H1 (cell line): ENCODE measurements at regions not wholly inside any gene's neighbourhood (a gene's known extent, or its start where the extent isn't known, plus 50 kb on each side); places are given as distances from the start of the nearest gene placed in this dataset.

ENCODE experiments used
- CTCF ChIA-PET: fragments of 300-600 bp; sonication (Branson Sonifier 250); formaldehyde crosslinking; loops from one replicate; lab custom pipeline; 2021; ENCODE audit not compliant: partially characterized antibody; lab: Charles Lee
- POLR2A ChIA-PET: fragments of 300-600 bp; sonication (Branson Sonifier 250); formaldehyde crosslinking; loops from one replicate; lab custom pipeline; 2021; ENCODE audit warnings: inconsistent platforms; ENCODE audit not compliant: partially characterized antibody; lab: Charles Lee
- DNase-seq, 2 experiments: peaks; one replicate each; pipeline versions ENCODE4 v3.0.0 to v3.0.0-alpha.2; 2010 to 2022; ENCODE audit warnings: low spot score in 2 of 2, low read depth in 1 of 2, mixed read lengths in 1 of 2
- FAIRE-seq: peaks from 2 replicates; lab custom pipeline; 2011; peaks lifted over from hg19 to GRCh38; lab: Jason Lieb, UNC
- H2AFZ ChIP-seq: 2 replicates; pipeline ENCODE4 v1.8.1; 2012; ENCODE audit warnings: low read length, inconsistent platforms
- H2AK5ac ChIP-seq: 2 replicates; pipeline ENCODE4 v1.6.1; 2013; ENCODE audit warnings: low read depth, low read length
- H2BK120ac ChIP-seq: replicated peaks from 2 replicates; pipeline ENCODE3; 2013; ENCODE audit warnings: low read depth, low read length, inconsistent platforms
- H2BK12ac ChIP-seq: 2 replicates; pipeline ENCODE4 v1.6.1; 2013; ENCODE audit warnings: low read depth, low read length
- H2BK15ac ChIP-seq: 2 replicates; pipeline ENCODE4 v1.6.1; 2013; ENCODE audit warnings: low read length
- H2BK20ac ChIP-seq: 2 replicates; pipeline ENCODE4 v1.6.1; 2013; ENCODE audit warnings: low read length
- H2BK5ac ChIP-seq: 2 replicates; pipeline ENCODE4 v1.6.1; 2013; ENCODE audit warnings: low read depth, low read length
- H3K14ac ChIP-seq: 2 replicates; pipeline ENCODE4 v1.6.1; 2013; ENCODE audit warnings: inconsistent platforms; ENCODE audit not compliant: insufficient read length
- H3K18ac ChIP-seq: 2 replicates; pipeline ENCODE4 v1.6.1; 2013; ENCODE audit warnings: low read length; ENCODE audit errors: extremely low read depth
- H3K23ac ChIP-seq: 2 replicates; pipeline ENCODE4 v1.6.1; 2013; ENCODE audit warnings: inconsistent platforms; ENCODE audit not compliant: insufficient read length
- H3K23me2 ChIP-seq: 2 replicates; pipeline ENCODE4 v1.6.1; 2013; ENCODE audit warnings: low read depth, low read length
- H3K27ac ChIP-seq: 2 replicates; pipeline ENCODE4 v1.6.1; 2011; ENCODE audit warnings: low read depth, low read length, inconsistent platforms
- H3K27me3 ChIP-seq, 4 experiments: replicated peaks in 1 of 4; 1 replicate in 1 of 4; 2 replicates in 3 of 4; pipeline versions ENCODE4 v1.6.1 to v1.8.1; 2011 to 2013; ENCODE audit warnings: low read length in 3 of 4, mild to moderate bottlenecking in 3 of 4, inconsistent platforms in 2 of 4, mixed read lengths in 2 of 4, moderate library complexity in 1 of 4; ENCODE audit not compliant: control insufficient read depth in 3 of 4, insufficient read depth in 3 of 4; ENCODE audit errors: extremely low read depth in 1 of 4
- H3K36me3 ChIP-seq, 4 experiments: 2 replicates each; pipeline versions ENCODE4 v1.6.1 to v1.8.1; 2011 to 2013; ENCODE audit warnings: mild to moderate bottlenecking in 4 of 4, low read length in 3 of 4, moderate library complexity in 2 of 4, control low read depth in 1 of 4, inconsistent platforms in 1 of 4; ENCODE audit not compliant: insufficient read depth in 4 of 4, control insufficient read depth in 2 of 4
- H3K4ac ChIP-seq: replicated peaks from 2 replicates; pipeline ENCODE3; 2013; ENCODE audit warnings: low read length, low read depth, mixed read lengths, inconsistent platforms; ENCODE audit not compliant: insufficient read length
- H3K4me1 ChIP-seq, 4 experiments: replicated peaks in 1 of 4; 1 replicate in 1 of 4; 2 replicates in 3 of 4; pipeline versions ENCODE4 v1.6.1 to v1.8.1; 2011 to 2013; ENCODE audit warnings: low read length in 3 of 4, inconsistent platforms in 2 of 4, mixed read lengths in 1 of 4; ENCODE audit not compliant: insufficient read depth in 4 of 4, control insufficient read depth in 3 of 4
- H3K4me2 ChIP-seq, 2 experiments: 2 replicates each; pipeline versions ENCODE4 v1.6.1 to v1.8.1; 2011 to 2013; ENCODE audit warnings: low read depth in 2 of 2, low read length in 2 of 2, control low read depth in 1 of 2, inconsistent platforms in 1 of 2, mild to moderate bottlenecking in 1 of 2; ENCODE audit not compliant: insufficient read depth in 1 of 2
- H3K4me3 ChIP-seq, 4 experiments: fragments of 200-600, 300-600 bp in 1 of 4; sonication (generic), shearing (Covaris generic), sonication (Bioruptor Twin) in 1 of 4; 2 replicates each; pipeline versions ENCODE4 v1.5.1 to v1.8.1; 2011 to 2016; ENCODE audit warnings: low read length in 4 of 4, low read depth in 3 of 4, control low read depth in 2 of 4, inconsistent platforms in 2 of 4, mild to moderate bottlenecking in 2 of 4, mixed read lengths in 1 of 4, moderate library complexity in 1 of 4; ENCODE audit not compliant: insufficient read depth in 2 of 4; ENCODE audit errors: extremely low read depth in 1 of 4
- H3K56ac ChIP-seq: replicated peaks from 2 replicates; pipeline ENCODE3; 2013; ENCODE audit warnings: low read depth, mild to moderate bottlenecking, mixed read lengths, low read length, inconsistent platforms; ENCODE audit not compliant: insufficient read length
- H3K79me1 ChIP-seq: 2 replicates; pipeline ENCODE4 v1.6.1; 2013; ENCODE audit warnings: low read depth, low read length, control low read depth
- H3K79me2 ChIP-seq, 2 experiments: 2 replicates each; pipeline versions ENCODE4 v1.6.1 to v1.8.1; 2012 to 2013; ENCODE audit warnings: low read length in 2 of 2, mild to moderate bottlenecking in 2 of 2, inconsistent platforms in 1 of 2; ENCODE audit not compliant: insufficient read depth in 2 of 2, control insufficient read depth in 1 of 2
- H3K9ac ChIP-seq, 4 experiments: replicated peaks in 1 of 4; 1 replicate in 1 of 4; 2 replicates in 3 of 4; pipeline versions ENCODE4 v1.6.1 to v1.8.1; 2011 to 2013; ENCODE audit warnings: low read depth in 3 of 4, low read length in 3 of 4, control low read depth in 2 of 4, mild to moderate bottlenecking in 2 of 4, moderate library complexity in 2 of 4, inconsistent platforms in 1 of 4; ENCODE audit errors: extremely low read depth in 1 of 4
- H3K9me3 ChIP-seq, 2 experiments: 2 replicates each; pipeline versions ENCODE4 v1.6.1 to v1.8.1; 2012 to 2013; ENCODE audit warnings: mild to moderate bottlenecking in 2 of 2, moderate library complexity in 2 of 2, control low read depth in 1 of 2, inconsistent platforms in 1 of 2, low read depth in 1 of 2, low read length in 1 of 2, mixed read lengths in 1 of 2; ENCODE audit not compliant: insufficient read depth in 2 of 2
- H4K20me1 ChIP-seq, 2 experiments: replicated peaks in 1 of 2; 2 replicates each; pipeline versions ENCODE3 to v1.8.1; 2011 to 2013; ENCODE audit warnings: inconsistent platforms in 2 of 2, low read length in 2 of 2, mild to moderate bottlenecking in 1 of 2; ENCODE audit not compliant: insufficient read depth in 2 of 2, control insufficient read depth in 1 of 2
- H4K5ac ChIP-seq: 2 replicates; pipeline ENCODE4 v1.6.1; 2013; ENCODE audit warnings: low read length, low read depth, mixed read lengths, inconsistent platforms; ENCODE audit not compliant: insufficient read length
- H4K8ac ChIP-seq: 2 replicates; pipeline ENCODE4 v1.8.0; 2013; ENCODE audit warnings: mild to moderate bottlenecking, moderate library complexity, low read length, inconsistent platforms; ENCODE audit not compliant: insufficient read depth; ENCODE audit errors: extremely low read depth
- H4K91ac ChIP-seq: replicated peaks from 2 replicates; pipeline ENCODE3; 2013; ENCODE audit warnings: low read length, mixed read lengths, inconsistent platforms; ENCODE audit not compliant: insufficient read length
- ASH2L ChIP-seq: fragments of 200-600, 300-600 bp; sonication (generic); IDR thresholded peaks from one replicate; pipeline ENCODE4 v1.7.1; 2017; ENCODE audit warnings: low read length
- BACH1 ChIP-seq: IDR thresholded peaks from 2 replicates; pipeline ENCODE4 v1.6.1; 2012; ENCODE audit warnings: low read length, improper control_type of control experiment
- GABPA ChIP-seq: IDR thresholded peaks from 2 replicates; pipeline ENCODE4 v1.6.1; 2011; ENCODE audit warnings: mild to moderate bottlenecking, low read length, moderate library complexity, borderline replicate concordance; ENCODE audit not compliant: insufficient read depth
- HDAC6 ChIP-seq: IDR thresholded peaks from one replicate; pipeline ENCODE4 v1.7.1; 2012; ENCODE audit warnings: low read depth, mild to moderate bottlenecking, inconsistent platforms, low read length, moderate library complexity
- KDM5A ChIP-seq: fragments of 200-600 bp; IDR thresholded peaks from 2 replicates; pipeline ENCODE4 v1.7.1; 2012; ENCODE audit warnings: mild to moderate bottlenecking, low read length, inconsistent platforms, mixed read lengths
- MAFK ChIP-seq: IDR thresholded peaks from 2 replicates; pipeline ENCODE4 v1.6.1; 2012; ENCODE audit warnings: low read depth, mild to moderate bottlenecking, improper control_type of control experiment, low read length
- NRF1 ChIP-seq: IDR thresholded peaks from 2 replicates; pipeline ENCODE4 v1.6.1; 2011; ENCODE audit warnings: mild to moderate bottlenecking, low read depth, low read length, improper control_type of control experiment
- RBBP5 ChIP-seq: IDR thresholded peaks from 2 replicates; pipeline ENCODE4 v1.7.1; 2012; ENCODE audit warnings: low read depth, mild to moderate bottlenecking, inconsistent platforms, low read length, moderate library complexity, borderline replicate concordance
- RFX5 ChIP-seq: IDR thresholded peaks from 2 replicates; pipeline ENCODE4 v1.6.1; 2011; ENCODE audit warnings: low read depth, low read length, improper control_type of control experiment, borderline replicate concordance
- RXRA ChIP-seq: IDR thresholded peaks from 2 replicates; pipeline ENCODE4 v1.6.1; 2011; ENCODE audit warnings: low read depth, mild to moderate bottlenecking, low read length, moderate library complexity; ENCODE audit not compliant: insufficient read depth
- SUZ12 ChIP-seq: fragments of 200-600 bp; sonication (generic); IDR thresholded peaks from 2 replicates; pipeline ENCODE4 v1.6.1; 2012; ENCODE audit warnings: mild to moderate bottlenecking, inconsistent platforms, low read length, moderate library complexity, mixed read lengths
- WGBS, 2 experiments: shearing (Covaris generic) in 1 of 2; methylation state at CpG; one replicate each; pipeline versions ENCODE4 v1.1.6 to v1.1.7; 2013 to 2015; ENCODE audit warnings: low lambda C conversion rate in 2 of 2, mixed read lengths in 2 of 2, inconsistent platforms in 1 of 2, low coverage in 1 of 2, missing lambda C conversion rate in 1 of 2; ENCODE audit not compliant: insufficient replicate concordance in 2 of 2, insufficient coverage in 1 of 2, insufficient read length in 1 of 2; ENCODE audit errors: extremely low coverage in 1 of 2, missing lambda C conversion rate in 1 of 2; 5-methylcytosine and 5-hydroxymethylcytosine counted together

DNA sequence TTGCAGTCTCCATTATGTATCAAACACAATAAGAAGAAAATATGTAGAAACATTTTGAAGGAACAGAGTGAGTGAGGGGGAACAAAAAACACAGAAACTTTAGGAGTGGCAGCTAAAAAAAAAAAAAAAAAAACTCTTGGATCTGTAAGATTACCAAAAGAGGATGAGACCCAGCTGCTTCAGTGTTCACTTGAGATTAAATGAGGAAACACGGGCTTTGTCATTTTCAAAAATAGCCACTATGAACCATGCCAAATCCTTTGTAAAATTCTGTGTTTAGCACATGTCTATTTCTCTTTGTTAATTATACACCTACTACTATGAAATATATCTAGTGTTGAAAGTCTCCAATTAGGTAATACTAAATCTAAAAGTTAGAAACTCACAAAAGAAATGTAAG, 485.9 kb downstream of the EFNA5 start:
- POLR2A ChIA-PET, result interaction anchor here (0.9 kb wide), 1 partner anchor 11 kb away, joined by 3 read pairs; no protein-coding TSS in a partner anchor
- no peak for DNase-seq
- FAIRE-seq, result no peak
- H2AFZ ChIP-seq, result no peak overlapping the region
- H3K4me3 ChIP-seq, result no peak overlapping the region
- H2AK5ac ChIP-seq, result no peak overlapping the region
- no peak overlapping the region for H3K27ac ChIP-seq
- H2BK20ac ChIP-seq, result no peak overlapping the region
- no peak overlapping the region for H4K8ac ChIP-seq
- no peaks in the 10 kb centered on the region for H3K23me2 ChIP-seq
- H3K56ac ChIP-seq, result no peak overlapping the region
- no peak overlapping the region for H3K23ac ChIP-seq
- no peak overlapping the region for H2BK120ac ChIP-seq
- H3K4me2 ChIP-seq, result no peak overlapping the region
- H3K4me1 ChIP-seq, result no peaks in the 10 kb centered on the region
- H3K18ac ChIP-seq, result no peak overlapping the region
- H3K79me1 ChIP-seq, result no peaks in the 10 kb centered on the region
- H2BK15ac ChIP-seq, result no peak overlapping the region
- no peak overlapping the region for H3K9ac ChIP-seq
- TF ChIP-seq NRF1 (no peak), KDM5A (no peak), HDAC6 (no peak), GABPA (no peak), RFX5 (no peak), ASH2L (no peak), RBBP5 (no peak), MAFK (no peak), BACH1 (no peak), SUZ12 (no peak), RXRA (no peak)
- TF ChIP-seq, all 59 proteins: peak for 0
- Histone ChIP-seq H4K5ac (no peak overlapping the region), H4K20me1 (no peaks in the 10 kb centered on the region), H3K9me3 (no peaks in the 10 kb centered on the region), H2BK12ac (no peak overlapping the region), H4K91ac (no peak overlapping the region), H2BK5ac (no peak overlapping the region), H3K4ac (no peak overlapping the region), H3K79me2 (no peaks in the 10 kb centered on the region), H3K36me3 (no peaks in the 10 kb centered on the region), H3K27me3 (no peaks in the 10 kb centered on the region), H3K14ac (no peak overlapping the region)
- CTCF ChIA-PET, result no interaction called here
- 83% methylated on average over 1 of the region's 1 CpG; no CpG with 5 or more reads in 1 of the 2 experiments for WGBS, 2 experiments
